H1 (cell line): ENCODE measurements at regions not wholly inside any gene's neighbourhood (a gene's known extent, or its start where the extent isn't known, plus 50 kb on each side); places are given as distances from the start of the nearest gene placed in this dataset.

ENCODE experiments used
- ATF2 ChIP-seq: IDR thresholded peaks from 2 replicates; pipeline ENCODE4 v1.6.1; 2012; ENCODE audit warnings: low read length, inconsistent platforms
- CBX8 ChIP-seq: fragments of 300-800, 300-1000 bp; sonication (generic); IDR thresholded peaks from 2 replicates; pipeline ENCODE4 v1.7.1; 2016; ENCODE audit warnings: low read depth, low read length, borderline replicate concordance
- CHD7 ChIP-seq: fragments of 300-600 bp; sonication (generic); IDR thresholded peaks from 2 replicates; pipeline ENCODE4 v1.7.1; 2012; ENCODE audit warnings: low read length, moderate library complexity, mild to moderate bottlenecking, inconsistent platforms; ENCODE audit not compliant: insufficient replicate concordance
- GTF2F1 ChIP-seq: IDR thresholded peaks from 2 replicates; pipeline ENCODE4 v1.6.1; 2012; ENCODE audit warnings: low read depth, low read length, improper control_type of control experiment, borderline replicate concordance
- HDAC2 ChIP-seq, 2 experiments: fragments of 300-600 bp in 1 of 2; sonication (generic) in 1 of 2; IDR thresholded peaks; 2 replicates each; pipeline ENCODE4 v1.6.1; 2011 to 2012; ENCODE audit warnings: low read depth in 2 of 2, low read length in 2 of 2, mild to moderate bottlenecking in 2 of 2, moderate library complexity in 2 of 2, borderline replicate concordance in 1 of 2, inconsistent platforms in 1 of 2
- JUND ChIP-seq: IDR thresholded peaks from 2 replicates; pipeline ENCODE4 v1.6.1; 2011; ENCODE audit warnings: mild to moderate bottlenecking, improper control_type of control experiment, low read length
- KDM1A ChIP-seq: fragments of 200-600, 300-600 bp; sonication (generic); IDR thresholded peaks from 2 replicates; pipeline ENCODE4 v1.7.1; 2016; ENCODE audit warnings: mild to moderate bottlenecking, low read length, borderline replicate concordance
- NRF1 ChIP-seq: IDR thresholded peaks from 2 replicates; pipeline ENCODE4 v1.6.1; 2011; ENCODE audit warnings: mild to moderate bottlenecking, low read depth, low read length, improper control_type of control experiment
- POLR2A ChIP-seq, 2 experiments: IDR thresholded peaks; 1 replicate in 1 of 2; 2 replicates in 1 of 2; pipeline ENCODE4 v1.6.1; 2011; ENCODE audit warnings: low read depth in 2 of 2, low read length in 2 of 2, mild to moderate bottlenecking in 2 of 2; ENCODE audit errors: control extremely low read depth in 1 of 2
- TBP ChIP-seq: IDR thresholded peaks from 2 replicates; pipeline ENCODE4 v1.6.1; 2011; ENCODE audit warnings: low read depth, low read length, improper control_type of control experiment
- TEAD4 ChIP-seq: IDR thresholded peaks from 2 replicates; pipeline ENCODE4 v1.6.1; 2012; ENCODE audit warnings: low read depth, low read length, inconsistent platforms, mixed read lengths

GRCh38 chr6:140185991-140186390, 811.5 kb upstream of the CITED2 start (continued):
- TF ChIP-seq CHD7 (no peak), CBX8 (no peak), KDM1A (no peak), TBP (no peak), JUND (no peak), ATF2 (no peak), NRF1 (no peak), POLR2A (IDR thresholded peaks at IDR 0.05; ENCODE audit: control extremely low read depth in 1 of 2, low read depth in 2 of 2, low read length in 2 of 2) (no peak), HDAC2 (IDR thresholded peaks at IDR 0.05; ENCODE audit: borderline replicate concordance in 1 of 2, low read depth in 2 of 2, low read length in 2 of 2) (no peak), GTF2F1 (no peak), TEAD4 (no peak)
